Endodermal cell (in vitro differentiated cells): ENCODE measurements at regions not wholly inside any gene's neighbourhood (a gene's known extent, or its start where the extent isn't known, plus 50 kb on each side); places are given as distances from the start of the nearest gene placed in this dataset.

ENCODE experiments used
- DNase-seq: peaks from one replicate; pipeline ENCODE4 v3.0.0-alpha.2; 2017
- H3K27ac ChIP-seq: 2 replicates; pipeline ENCODE4 v1.5.1; 2013; ENCODE audit warnings: mild to moderate bottlenecking, low read depth, low read length, moderate library complexity
- H3K27me3 ChIP-seq: 2 replicates; pipeline ENCODE4 v1.6.1; 2013; ENCODE audit warnings: mild to moderate bottlenecking, low read length, moderate library complexity; ENCODE audit not compliant: insufficient read depth, control insufficient read depth, poor library complexity, severe bottlenecking
- H3K36me3 ChIP-seq: 2 replicates; pipeline ENCODE4 v1.7.0; 2013; ENCODE audit warnings: mild to moderate bottlenecking, low read length, moderate library complexity; ENCODE audit not compliant: control insufficient read depth, insufficient read depth
- H3K4me1 ChIP-seq: one replicate; pipeline ENCODE4 v1.7.0; 2013; ENCODE audit warnings: low read length; ENCODE audit not compliant: control insufficient read depth, insufficient read depth
- H3K4me3 ChIP-seq: 2 replicates; pipeline ENCODE4 v1.5.1; 2013; ENCODE audit warnings: mild to moderate bottlenecking, low read length, moderate library complexity
- H3K9ac ChIP-seq: 2 replicates; pipeline ENCODE4 v1.6.1; 2013; ENCODE audit warnings: mild to moderate bottlenecking, low read length, moderate library complexity; ENCODE audit not compliant: poor library complexity, severe bottlenecking; ENCODE audit errors: extremely low read depth
- H3K9me3 ChIP-seq: 2 replicates; pipeline ENCODE4 v1.6.1; 2013; ENCODE audit warnings: mild to moderate bottlenecking, low read length, moderate library complexity; ENCODE audit not compliant: control insufficient read depth
- H3K27ac Mint-ChIP-seq: 2 replicates; pipeline ENCODE4 v1.8.0; 2020; ENCODE audit warnings: mixed read lengths
- H3K27me3 Mint-ChIP-seq: 2 replicates; pipeline ENCODE4 v1.8.0; 2021; ENCODE audit warnings: mild to moderate bottlenecking, mixed read lengths; ENCODE audit not compliant: insufficient read depth
- H3K36me3 Mint-ChIP-seq: 2 replicates; pipeline ENCODE4 v1.8.0; 2020; ENCODE audit warnings: low read depth, mixed read lengths
- H3K4me1 Mint-ChIP-seq: 2 replicates; pipeline ENCODE4 v1.8.0; 2020; ENCODE audit warnings: mixed read lengths
- H3K4me3 Mint-ChIP-seq: 2 replicates; pipeline ENCODE4 v1.8.0; 2020; ENCODE audit warnings: mild to moderate bottlenecking, moderate library complexity, mixed read lengths
- H3K9me3 Mint-ChIP-seq: 2 replicates; pipeline ENCODE4 v1.8.0; 2020; ENCODE audit warnings: mild to moderate bottlenecking, mixed read lengths
- WGBS, 2 experiments: methylation state at CpG; one replicate each; pipeline versions ENCODE4 v1.1.5 to v1.1.7; 2013; ENCODE audit warnings: missing lambda C conversion rate in 2 of 2, mixed read lengths in 1 of 2; ENCODE audit not compliant: insufficient coverage in 1 of 2, insufficient read length in 1 of 2; 5-methylcytosine and 5-hydroxymethylcytosine counted together
- TF ChIP-seq, protein P1 (sequence below): fragments of 200-600 bp; sonication (generic); conservative IDR thresholded peaks from 2 replicates; pipeline ENCODE4 v1.5.0; 2021; ENCODE audit warnings: antibody characterized with exemption, mild to moderate bottlenecking

GRCh38 chr12:58765653-58766512 is 154.4 kb downstream of the LRIG3 start:
- TF ChIP-seq, protein P1, sequence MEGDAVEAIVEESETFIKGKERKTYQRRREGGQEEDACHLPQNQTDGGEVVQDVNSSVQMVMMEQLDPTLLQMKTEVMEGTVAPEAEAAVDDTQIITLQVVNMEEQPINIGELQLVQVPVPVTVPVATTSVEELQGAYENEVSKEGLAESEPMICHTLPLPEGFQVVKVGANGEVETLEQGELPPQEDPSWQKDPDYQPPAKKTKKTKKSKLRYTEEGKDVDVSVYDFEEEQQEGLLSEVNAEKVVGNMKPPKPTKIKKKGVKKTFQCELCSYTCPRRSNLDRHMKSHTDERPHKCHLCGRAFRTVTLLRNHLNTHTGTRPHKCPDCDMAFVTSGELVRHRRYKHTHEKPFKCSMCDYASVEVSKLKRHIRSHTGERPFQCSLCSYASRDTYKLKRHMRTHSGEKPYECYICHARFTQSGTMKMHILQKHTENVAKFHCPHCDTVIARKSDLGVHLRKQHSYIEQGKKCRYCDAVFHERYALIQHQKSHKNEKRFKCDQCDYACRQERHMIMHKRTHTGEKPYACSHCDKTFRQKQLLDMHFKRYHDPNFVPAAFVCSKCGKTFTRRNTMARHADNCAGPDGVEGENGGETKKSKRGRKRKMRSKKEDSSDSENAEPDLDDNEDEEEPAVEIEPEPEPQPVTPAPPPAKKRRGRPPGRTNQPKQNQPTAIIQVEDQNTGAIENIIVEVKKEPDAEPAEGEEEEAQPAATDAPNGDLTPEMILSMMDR: no peak
- no peak overlapping the region for H3K4me3 ChIP-seq
- H3K9ac ChIP-seq: no peak overlapping the region
- H3K27me3 ChIP-seq: no peaks in the 10 kb centered on the region
- 92 to 96% methylated on average over 3 to 4 of the region's 4 CpGs for WGBS, 2 experiments
- no peaks in the 10 kb centered on the region for H3K36me3 ChIP-seq
- Mint-ChIP-seq H3K4me3 (no peak overlapping the region), H3K36me3 (no peaks in the 10 kb centered on the region), H3K27me3 (peaks cover 3% of the 10 kb centered on the region), H3K4me1 (no peaks in the 10 kb centered on the region), H3K27ac (no peak overlapping the region), H3K9me3 (peaks cover 10% of the 10 kb centered on the region)
- no peak overlapping the region for H3K27ac ChIP-seq
- H3K4me1 ChIP-seq: no peaks in the 10 kb centered on the region
- H3K9me3 ChIP-seq: peaks cover 5% of the 10 kb centered on the region
- DNase-seq: no peak

DNA sequence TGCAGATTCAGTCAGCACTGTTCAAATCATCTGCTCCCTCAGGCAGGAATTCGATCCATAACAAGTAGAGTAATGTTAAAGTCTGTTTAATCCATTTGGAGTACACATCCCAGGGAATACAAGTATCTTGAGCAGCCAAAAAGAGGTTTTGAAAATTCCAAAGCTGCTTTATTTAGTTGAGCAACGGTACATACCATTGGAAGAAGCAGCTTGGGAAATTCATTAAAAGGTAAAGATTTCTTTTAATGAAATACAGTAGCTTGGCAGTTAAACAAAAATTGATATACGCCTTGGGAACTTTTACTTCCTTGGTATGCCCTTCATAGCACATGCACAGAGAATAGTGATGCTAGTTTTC is 153.8 kb downstream of the LRIG3 start:
- peaks cover 10% of the 10 kb centered on the region for H3K9me3 Mint-ChIP-seq
- no peak overlapping the region for H3K4me3 Mint-ChIP-seq
- H3K4me1 ChIP-seq: no peaks in the 10 kb centered on the region
- TF ChIP-seq, protein P1: no peak
- no peak overlapping the region for H3K4me3 ChIP-seq
- H3K9me3 ChIP-seq: peaks cover 5% of the 10 kb centered on the region
- no peak for DNase-seq
- 50 to 60% methylated on average over 2 to 3 of the region's 3 CpGs for whole genome bisulfite sequencing, 2 experiments
- H3K9ac ChIP-seq: no peak overlapping the region
- no peaks in the 10 kb centered on the region for H3K4me1 Mint-ChIP-seq
- H3K36me3 Mint-ChIP-seq: no peaks in the 10 kb centered on the region
- H3K27me3 Mint-ChIP-seq: peaks cover 3% of the 10 kb centered on the region
- H3K36me3 ChIP-seq: no peaks in the 10 kb centered on the region
- no peaks in the 10 kb centered on the region for H3K27me3 ChIP-seq
- H3K27ac ChIP-seq: no peak overlapping the region
- no peak overlapping the region for H3K27ac Mint-ChIP-seq

DNA sequence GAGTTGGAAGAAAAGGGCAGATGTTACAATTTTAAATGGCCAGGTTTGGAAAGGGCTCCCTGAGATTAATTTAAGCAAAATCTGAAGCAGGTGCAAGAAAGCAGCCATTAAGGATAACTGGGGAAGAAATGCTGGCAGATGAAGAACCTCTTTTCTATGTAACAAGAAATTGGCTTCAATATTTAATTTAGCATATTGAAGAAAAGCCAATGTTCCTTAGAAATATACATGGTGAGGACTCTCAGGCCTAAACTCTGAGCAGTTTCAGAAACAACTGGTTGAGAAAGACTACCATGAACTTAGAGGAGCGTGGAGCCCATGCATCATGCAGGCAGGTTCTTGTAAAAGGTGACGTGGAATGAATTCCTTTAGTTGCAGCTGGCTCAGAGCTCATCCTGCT is 152.8 kb downstream of the LRIG3 start:
- DNase-seq: no peak
- WGBS, 2 experiments: 91 to 93% methylated on average over 2 of the region's 2 CpGs
- no peaks in the 10 kb centered on the region for H3K36me3 Mint-ChIP-seq
- H3K4me3 ChIP-seq: no peak overlapping the region
- no peak overlapping the region for H3K4me3 Mint-ChIP-seq
- H3K9me3 Mint-ChIP-seq: peaks cover 13% of the 10 kb centered on the region
- no peaks in the 10 kb centered on the region for H3K27me3 ChIP-seq
- H3K27ac ChIP-seq: no peak overlapping the region
- no peaks in the 10 kb centered on the region for H3K4me1 ChIP-seq
- H3K27ac Mint-ChIP-seq: no peak overlapping the region
- peaks cover 5% of the 10 kb centered on the region for H3K9me3 ChIP-seq
- no peak overlapping the region for H3K9ac ChIP-seq
- H3K36me3 ChIP-seq: no peaks in the 10 kb centered on the region
- no peaks in the 10 kb centered on the region for H3K4me1 Mint-ChIP-seq
- TF ChIP-seq, protein P1: no peak
- peaks cover 3% of the 10 kb centered on the region for H3K27me3 Mint-ChIP-seq
